ENCODE measurements at regions not wholly inside any gene's neighbourhood (a gene's known extent, or its start where the extent isn't known, plus 50 kb on each side); places are given as distances from the start of the nearest gene placed in this dataset.
A peak's percentile ranks its signal among the peaks of the same experiment; 100 is the strongest.

DNA sequence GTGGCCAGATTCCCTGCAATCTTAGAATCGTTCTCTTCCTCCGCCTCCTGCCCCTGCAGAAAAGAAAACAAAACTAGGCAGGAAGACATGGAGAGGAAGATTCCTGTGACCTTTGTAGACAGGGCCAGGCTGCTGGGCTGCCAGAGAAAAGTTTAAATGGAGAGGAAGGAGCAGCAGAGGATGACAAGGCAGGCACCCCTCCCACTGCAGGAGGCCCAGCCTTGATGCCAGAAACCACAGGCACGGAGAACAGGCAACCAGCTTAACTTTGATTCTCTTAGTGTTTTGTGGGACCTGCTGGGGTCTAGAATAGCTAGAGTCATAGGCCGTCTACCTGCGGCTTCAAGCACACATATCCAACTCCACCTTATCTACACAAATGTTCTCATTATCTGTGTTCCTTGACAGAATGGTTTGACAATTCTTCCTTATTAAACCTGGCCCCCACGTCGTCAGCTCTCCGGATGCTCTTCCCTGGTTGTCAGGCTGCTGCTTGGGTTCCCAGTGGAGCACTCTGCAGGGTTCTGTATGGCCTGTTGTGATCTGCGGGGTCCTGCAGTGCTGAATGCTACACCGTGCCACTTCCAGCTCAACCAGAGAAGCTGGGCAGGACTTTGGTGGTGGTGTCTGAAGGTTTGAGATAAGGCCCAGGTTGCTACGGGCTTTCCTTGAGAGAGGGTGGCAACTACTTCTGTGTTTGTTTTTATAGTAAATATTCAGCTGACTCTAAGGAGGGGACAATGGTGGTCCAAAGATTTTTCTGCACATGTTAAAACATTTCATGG, 609.5 kb downstream of the AACS start:
- no peak overlapping the region for H3K4me3 ChIP-seq (ENCODE audit: low read length)
- no peak overlapping the region for H3K9ac ChIP-seq (ENCODE audit: low read length)
- H3K27ac ChIP-seq (ENCODE audit: low read depth, low read length), result no peak overlapping the region
- peaks cover 2% of the 10 kb centered on the region for H3K4me1 ChIP-seq (ENCODE audit: control insufficient read depth, insufficient read depth, low read length)
- H3K36me3 ChIP-seq (ENCODE audit: control insufficient read depth, insufficient read depth, low read length), result no peaks in the 10 kb centered on the region
- H3K27me3 ChIP-seq (ENCODE audit: control insufficient read depth, insufficient read depth, low read length), result no peaks in the 10 kb centered on the region

DNA sequence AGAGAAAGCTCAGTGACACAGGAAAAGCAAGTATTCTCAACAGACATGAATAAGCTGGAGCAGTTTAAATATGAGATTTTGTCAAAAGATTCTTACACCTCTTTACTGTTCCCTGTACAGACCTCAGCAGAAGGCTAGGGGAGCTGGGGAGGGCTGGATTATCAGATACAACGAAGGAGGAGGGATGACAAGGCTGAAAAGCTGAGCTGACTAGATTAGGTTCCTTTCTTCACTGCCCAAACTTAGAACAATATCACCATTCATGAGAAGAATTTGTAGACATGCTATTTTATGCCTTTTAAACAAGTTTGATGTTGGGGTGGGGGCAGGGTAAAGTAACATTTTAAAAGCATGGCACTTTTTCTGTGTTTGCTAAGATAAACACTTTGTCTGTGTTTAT, 611.1 kb downstream of the AACS start:
- no peaks in the 10 kb centered on the region for H3K27me3 ChIP-seq (ENCODE audit: control insufficient read depth, insufficient read depth, low read length)
- H3K36me3 ChIP-seq (ENCODE audit: control insufficient read depth, insufficient read depth, low read length), result no peaks in the 10 kb centered on the region
- no peak overlapping the region for H3K4me3 ChIP-seq (ENCODE audit: low read length)
- H3K4me1 ChIP-seq (ENCODE audit: control insufficient read depth, insufficient read depth, low read length), result peaks cover 2% of the 10 kb centered on the region
- no peak overlapping the region for H3K9ac ChIP-seq (ENCODE audit: low read length)
- no peak overlapping the region for H3K27ac ChIP-seq (ENCODE audit: low read depth, low read length)

DNA sequence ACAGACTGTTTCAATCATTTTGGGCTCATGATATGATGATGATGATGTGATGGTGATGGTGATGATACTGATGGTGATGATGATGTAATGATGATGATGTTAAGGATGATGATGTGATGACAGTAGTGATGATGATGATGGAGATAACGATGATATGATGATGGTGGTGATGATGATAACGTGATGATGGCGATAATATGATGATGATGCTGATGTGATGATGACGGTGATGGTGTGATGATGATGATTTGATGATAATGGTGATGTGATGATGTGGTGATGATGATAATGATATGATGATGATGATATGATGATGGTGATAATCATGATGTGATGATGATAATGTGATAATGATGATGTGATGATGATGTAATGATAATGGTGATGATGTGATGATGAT, 612.6 kb downstream of the AACS start:
- Histone ChIP-seq H3K36me3 (ENCODE audit: control insufficient read depth, insufficient read depth, low read length) (no peaks in the 10 kb centered on the region), H3K4me1 (ENCODE audit: control insufficient read depth, insufficient read depth, low read length) (peaks cover 2% of the 10 kb centered on the region), H3K9ac (ENCODE audit: low read length) (no peak overlapping the region), H3K4me3 (ENCODE audit: low read length) (no peak overlapping the region), H3K27me3 (ENCODE audit: control insufficient read depth, insufficient read depth, low read length) (no peaks in the 10 kb centered on the region), H3K27ac (ENCODE audit: low read depth, low read length) (no peak overlapping the region)

- no peak overlapping the region for H3K27ac ChIP-seq (ENCODE audit: low read depth, low read length)
- no peaks in the 10 kb centered on the region for H3K27me3 ChIP-seq (ENCODE audit: control insufficient read depth, insufficient read depth, low read length)
- no peak overlapping the region for H3K4me3 ChIP-seq (ENCODE audit: low read length)
- no peak overlapping the region for H3K9ac ChIP-seq (ENCODE audit: low read length)
- H3K4me1 ChIP-seq (ENCODE audit: control insufficient read depth, insufficient read depth, low read length), result peaks cover 2% of the 10 kb centered on the region
- no peaks in the 10 kb centered on the region for H3K36me3 ChIP-seq (ENCODE audit: control insufficient read depth, insufficient read depth, low read length)
Measured at GRCh38 chr12:125678589-125678993, 613.4 kb downstream of the AACS start.

GRCh38 chr12:125683748-125684381, 618.6 kb downstream of the AACS start:
- Histone ChIP-seq H3K4me3 (ENCODE audit: low read length) (no peak overlapping the region), H3K27ac (ENCODE audit: low read depth, low read length) (no peak overlapping the region), H3K9ac (ENCODE audit: low read length) (no peak overlapping the region), H3K36me3 (ENCODE audit: control insufficient read depth, insufficient read depth, low read length) (no peaks in the 10 kb centered on the region), H3K27me3 (ENCODE audit: control insufficient read depth, insufficient read depth, low read length) (no peaks in the 10 kb centered on the region), H3K4me1 (ENCODE audit: control insufficient read depth, insufficient read depth, low read length) (no peaks in the 10 kb centered on the region)

DNA sequence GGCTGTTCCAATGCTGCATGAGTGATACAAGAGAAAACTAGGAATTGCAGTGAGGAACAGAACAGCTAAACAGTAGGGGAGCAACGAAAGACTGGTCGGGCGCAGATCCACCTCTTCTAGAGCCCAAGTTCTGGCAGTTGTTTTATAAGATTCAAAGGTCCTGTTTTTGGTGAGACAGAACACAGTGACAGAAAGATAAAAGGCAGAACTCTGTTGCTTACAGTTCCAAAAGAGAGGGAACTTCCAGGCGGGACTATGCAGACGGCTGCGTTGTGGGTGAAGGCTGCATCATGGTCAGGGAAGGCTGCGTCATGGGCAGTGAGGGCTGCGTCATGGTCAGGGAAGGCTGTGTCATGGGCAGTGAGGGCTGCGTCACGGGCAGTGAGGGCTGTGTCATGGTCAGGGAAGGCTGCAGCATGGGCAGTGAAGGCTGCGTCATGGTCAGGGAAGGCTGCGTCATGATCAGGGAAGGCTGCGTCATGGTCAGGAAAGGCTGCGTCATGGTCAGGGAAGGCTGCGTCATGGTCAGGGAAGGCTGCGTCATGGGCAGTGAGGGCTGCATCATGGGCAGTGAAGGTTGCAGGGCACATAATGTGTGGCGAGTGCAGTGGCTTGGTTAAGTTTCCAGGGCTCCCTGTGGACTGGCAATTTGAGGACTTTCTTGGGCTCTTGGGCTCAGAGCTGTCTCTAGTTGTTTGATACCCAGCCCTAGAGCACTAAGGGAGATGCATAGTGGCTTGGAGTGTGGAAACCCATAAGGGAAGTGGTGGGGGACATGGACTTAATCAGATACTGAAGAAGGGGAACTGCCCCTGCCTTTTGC, 619.9 kb downstream of the AACS start:
- Histone ChIP-seq H3K4me1 (ENCODE audit: control insufficient read depth, insufficient read depth, low read length) (no peaks in the 10 kb centered on the region), H3K4me3 (ENCODE audit: low read length) (no peak overlapping the region), H3K9ac (ENCODE audit: low read length) (no peak overlapping the region), H3K27ac (ENCODE audit: low read depth, low read length) (peak overlapping the region; percentile 62), H3K36me3 (ENCODE audit: control insufficient read depth, insufficient read depth, low read length) (no peaks in the 10 kb centered on the region), H3K27me3 (ENCODE audit: control insufficient read depth, insufficient read depth, low read length) (no peaks in the 10 kb centered on the region)

DNA sequence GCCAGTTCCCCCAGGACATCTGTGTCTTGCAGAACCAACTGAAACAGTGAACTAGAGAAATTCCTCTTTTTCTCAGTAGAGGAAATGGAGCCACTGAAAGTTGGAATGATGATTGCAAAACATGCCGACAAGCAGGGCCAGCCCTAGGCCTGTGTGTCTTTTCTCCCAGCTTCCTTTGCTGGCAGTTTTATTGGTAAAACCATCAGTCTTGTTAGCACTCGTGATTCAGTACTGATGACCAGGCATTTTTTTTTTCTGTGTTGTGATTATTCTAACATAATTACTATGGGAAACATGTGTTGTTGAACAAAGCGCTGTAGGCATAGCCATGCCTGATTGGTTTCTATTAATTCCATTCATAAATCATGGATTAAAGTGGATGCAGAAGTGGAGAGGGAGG, 620.7 kb downstream of the AACS start:
- H3K36me3 ChIP-seq (ENCODE audit: control insufficient read depth, insufficient read depth, low read length), result no peaks in the 10 kb centered on the region
- no peak overlapping the region for H3K9ac ChIP-seq (ENCODE audit: low read length)
- no peaks in the 10 kb centered on the region for H3K4me1 ChIP-seq (ENCODE audit: control insufficient read depth, insufficient read depth, low read length)
- H3K27me3 ChIP-seq (ENCODE audit: control insufficient read depth, insufficient read depth, low read length), result no peaks in the 10 kb centered on the region
- no peak overlapping the region for H3K4me3 ChIP-seq (ENCODE audit: low read length)
- H3K27ac ChIP-seq (ENCODE audit: low read depth, low read length), result peak overlapping the region; percentile 62

- Histone ChIP-seq H3K4me1 (ENCODE audit: control insufficient read depth, insufficient read depth, low read length) (no peaks in the 10 kb centered on the region), H3K9ac (ENCODE audit: low read length) (no peak overlapping the region), H3K27ac (ENCODE audit: low read depth, low read length) (no peak overlapping the region), H3K4me3 (ENCODE audit: low read length) (no peak overlapping the region), H3K36me3 (ENCODE audit: control insufficient read depth, insufficient read depth, low read length) (no peaks in the 10 kb centered on the region), H3K27me3 (ENCODE audit: control insufficient read depth, insufficient read depth, low read length) (no peaks in the 10 kb centered on the region)
Measured at GRCh38 chr12:125687403-125687802, 622.2 kb downstream of the AACS start.

DNA sequence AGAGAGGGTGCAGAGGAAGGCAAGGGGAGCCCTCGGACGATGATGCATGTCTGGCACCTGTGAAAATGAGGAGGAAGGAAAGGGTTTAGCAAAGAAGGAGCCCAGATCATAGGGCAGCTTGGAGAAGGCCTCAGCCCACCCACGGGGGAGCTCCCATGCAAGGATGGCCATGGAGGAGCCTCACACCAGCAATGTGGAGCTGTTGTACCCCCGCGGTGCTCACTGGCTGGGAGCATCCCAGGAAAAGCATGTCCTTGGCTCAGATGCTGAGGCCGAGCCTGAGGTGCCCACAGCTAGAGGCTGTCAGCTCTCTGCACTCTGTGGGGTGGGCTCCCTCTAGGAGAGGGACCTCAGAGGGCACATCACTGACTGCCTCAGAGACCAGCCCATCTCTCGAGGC, 622.6 kb downstream of the AACS start:
- no peaks in the 10 kb centered on the region for H3K36me3 ChIP-seq (ENCODE audit: control insufficient read depth, insufficient read depth, low read length)
- no peak overlapping the region for H3K9ac ChIP-seq (ENCODE audit: low read length)
- no peaks in the 10 kb centered on the region for H3K4me1 ChIP-seq (ENCODE audit: control insufficient read depth, insufficient read depth, low read length)
- H3K27ac ChIP-seq (ENCODE audit: low read depth, low read length), result no peak overlapping the region
- no peak overlapping the region for H3K4me3 ChIP-seq (ENCODE audit: low read length)
- H3K27me3 ChIP-seq (ENCODE audit: control insufficient read depth, insufficient read depth, low read length), result no peaks in the 10 kb centered on the region

- Histone ChIP-seq H3K4me1 (ENCODE audit: control insufficient read depth, insufficient read depth, low read length) (no peaks in the 10 kb centered on the region), H3K9ac (ENCODE audit: low read length) (no peak overlapping the region), H3K27me3 (ENCODE audit: control insufficient read depth, insufficient read depth, low read length) (no peaks in the 10 kb centered on the region), H3K27ac (ENCODE audit: low read depth, low read length) (no peak overlapping the region), H3K36me3 (ENCODE audit: control insufficient read depth, insufficient read depth, low read length) (no peaks in the 10 kb centered on the region), H3K4me3 (ENCODE audit: low read length) (no peak overlapping the region)
Measured at GRCh38 chr12:125688223-125688622, 623.0 kb downstream of the AACS start.

DNA sequence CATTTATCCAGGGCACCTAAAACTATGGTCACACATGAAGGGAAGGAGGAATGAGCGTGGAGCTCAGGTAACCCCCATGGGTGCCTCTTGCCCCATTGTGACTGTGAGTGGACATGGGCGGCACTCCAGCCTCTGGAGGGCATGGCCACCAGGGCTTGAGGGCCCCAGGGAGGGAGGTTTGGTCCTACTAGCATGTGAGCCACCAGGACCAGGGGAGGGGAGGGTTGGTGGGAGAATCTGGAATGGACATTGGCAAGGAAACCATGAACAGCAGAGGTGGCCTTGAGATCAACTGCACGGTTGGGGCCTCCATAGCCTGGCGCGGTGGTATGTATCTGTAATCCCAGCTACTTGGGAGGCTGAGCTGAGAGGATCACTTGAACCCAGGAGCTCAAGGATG, 623.6 kb downstream of the AACS start:
- H3K27me3 ChIP-seq (ENCODE audit: control insufficient read depth, insufficient read depth, low read length), result no peaks in the 10 kb centered on the region
- no peak overlapping the region for H3K9ac ChIP-seq (ENCODE audit: low read length)
- H3K4me1 ChIP-seq (ENCODE audit: control insufficient read depth, insufficient read depth, low read length), result no peaks in the 10 kb centered on the region
- H3K27ac ChIP-seq (ENCODE audit: low read depth, low read length), result no peak overlapping the region
- H3K4me3 ChIP-seq (ENCODE audit: low read length), result no peak overlapping the region
- H3K36me3 ChIP-seq (ENCODE audit: control insufficient read depth, insufficient read depth, low read length), result no peaks in the 10 kb centered on the region

GRCh38 chr12:125689576-125690410, 624.6 kb downstream of the AACS start:
- no peaks in the 10 kb centered on the region for H3K27me3 ChIP-seq (ENCODE audit: control insufficient read depth, insufficient read depth, low read length)
- H3K36me3 ChIP-seq (ENCODE audit: control insufficient read depth, insufficient read depth, low read length), result no peaks in the 10 kb centered on the region
- no peak overlapping the region for H3K27ac ChIP-seq (ENCODE audit: low read depth, low read length)
- H3K4me1 ChIP-seq (ENCODE audit: control insufficient read depth, insufficient read depth, low read length), result no peaks in the 10 kb centered on the region
- H3K4me3 ChIP-seq (ENCODE audit: low read length), result no peak overlapping the region
- H3K9ac ChIP-seq (ENCODE audit: low read length), result no peak overlapping the region

Measured in rectal smooth muscle tissue (tissue), 1 donor.